ENCODE measurements at regions not wholly inside any gene's neighbourhood (a gene's known extent, or its start where the extent isn't known, plus 50 kb on each side); places are given as distances from the start of the nearest gene placed in this dataset.

GRCh38 chr2:208945719-208946256, 478.1 kb upstream of the MAP2 start:
- TF ChIP-seq, protein P1, sequence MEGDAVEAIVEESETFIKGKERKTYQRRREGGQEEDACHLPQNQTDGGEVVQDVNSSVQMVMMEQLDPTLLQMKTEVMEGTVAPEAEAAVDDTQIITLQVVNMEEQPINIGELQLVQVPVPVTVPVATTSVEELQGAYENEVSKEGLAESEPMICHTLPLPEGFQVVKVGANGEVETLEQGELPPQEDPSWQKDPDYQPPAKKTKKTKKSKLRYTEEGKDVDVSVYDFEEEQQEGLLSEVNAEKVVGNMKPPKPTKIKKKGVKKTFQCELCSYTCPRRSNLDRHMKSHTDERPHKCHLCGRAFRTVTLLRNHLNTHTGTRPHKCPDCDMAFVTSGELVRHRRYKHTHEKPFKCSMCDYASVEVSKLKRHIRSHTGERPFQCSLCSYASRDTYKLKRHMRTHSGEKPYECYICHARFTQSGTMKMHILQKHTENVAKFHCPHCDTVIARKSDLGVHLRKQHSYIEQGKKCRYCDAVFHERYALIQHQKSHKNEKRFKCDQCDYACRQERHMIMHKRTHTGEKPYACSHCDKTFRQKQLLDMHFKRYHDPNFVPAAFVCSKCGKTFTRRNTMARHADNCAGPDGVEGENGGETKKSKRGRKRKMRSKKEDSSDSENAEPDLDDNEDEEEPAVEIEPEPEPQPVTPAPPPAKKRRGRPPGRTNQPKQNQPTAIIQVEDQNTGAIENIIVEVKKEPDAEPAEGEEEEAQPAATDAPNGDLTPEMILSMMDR (IDR thresholded peaks at IDR 0.05; ENCODE audit: borderline replicate concordance, extremely low read depth, insufficient read depth), result no peak
- Histone ChIP-seq H3K4me1 (ENCODE audit: control insufficient read depth in 2 of 3, insufficient read depth in 2 of 3, low read depth in 1 of 3, low read length in 3 of 3) (peaks cover 0 to 3% (median 0%) of the 10 kb centered on the region in 3 donors), H3K27ac (ENCODE audit: low read depth in 2 of 2, low read length in 2 of 2) (no peak overlapping the region), H3K4me3 (ENCODE audit: low read length in 3 of 3) (no peak overlapping the region), H3K36me3 (ENCODE audit: control insufficient read depth in 2 of 3, insufficient read depth in 3 of 3, low read length in 3 of 3) (no peaks in the 10 kb centered on the region), H3K9ac (ENCODE audit: low read length in 3 of 3) (no peak overlapping the region), H3K9me3 (ENCODE audit: control insufficient read depth in 2 of 3, insufficient read depth in 1 of 3, low read length in 3 of 3) (no peaks in the 10 kb centered on the region), H3K27me3 (ENCODE audit: control insufficient read depth, insufficient read depth, low read length) (no peaks in the 10 kb centered on the region)
- FAIRE-seq, result no peak
- intact Hi-C loops (cut with DNase I), result no loop called here
- no peak for DNase-seq

GRCh38 chr2:208948073-208948472, 475.8 kb upstream of the MAP2 start:
- H3K9ac ChIP-seq (ENCODE audit: low read length in 3 of 3), result no peak overlapping the region
- no peaks in the 10 kb centered on the region for H3K36me3 ChIP-seq (ENCODE audit: control insufficient read depth in 2 of 3, insufficient read depth in 3 of 3, low read length in 3 of 3)
- TF ChIP-seq, protein P1 (IDR thresholded peaks at IDR 0.05; ENCODE audit: borderline replicate concordance, extremely low read depth, insufficient read depth), result no peak
- peak in 1 of 5 donors; percentile 1 for DNase-seq
- intact Hi-C loops (cut with DNase I), result no loop called here
- peaks cover 0 to 7% (median 0%) of the 10 kb centered on the region in 3 donors for H3K4me1 ChIP-seq (ENCODE audit: control insufficient read depth in 2 of 3, insufficient read depth in 2 of 3, low read depth in 1 of 3, low read length in 3 of 3)
- no peak overlapping the region for H3K4me3 ChIP-seq (ENCODE audit: low read length in 3 of 3)
- no peaks in the 10 kb centered on the region for H3K9me3 ChIP-seq (ENCODE audit: control insufficient read depth in 2 of 3, insufficient read depth in 1 of 3, low read length in 3 of 3)
- no peak overlapping the region for H3K27ac ChIP-seq (ENCODE audit: low read depth in 2 of 2, low read length in 2 of 2)
- H3K27me3 ChIP-seq (ENCODE audit: control insufficient read depth, insufficient read depth, low read length), result no peaks in the 10 kb centered on the region
- no peak for FAIRE-seq

DNA sequence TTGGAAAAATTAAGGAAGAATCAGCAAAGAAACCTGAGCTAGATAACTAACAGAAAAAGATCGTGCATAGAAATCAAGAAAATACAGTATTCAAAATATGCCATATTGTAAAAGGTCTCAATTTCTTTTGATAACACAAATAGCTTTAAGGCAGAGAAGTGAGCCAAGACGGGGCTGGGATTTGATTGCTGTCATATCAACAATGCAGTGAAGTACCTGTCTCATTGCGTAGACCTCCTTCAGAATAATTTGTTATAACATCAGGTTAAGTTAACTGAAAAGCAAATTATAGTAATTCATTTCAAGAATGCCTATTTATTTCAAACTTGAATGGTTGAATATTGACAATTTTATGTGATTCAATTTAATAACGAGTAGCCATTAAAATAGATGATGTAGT, 453.8 kb upstream of the MAP2 start:
- Histone ChIP-seq H3K4me3 (ENCODE audit: low read length in 3 of 3) (no peak overlapping the region), H3K9ac (ENCODE audit: low read length in 3 of 3) (no peak overlapping the region), H3K9me3 (ENCODE audit: control insufficient read depth in 2 of 3, insufficient read depth in 1 of 3, low read length in 3 of 3) (peaks cover 0 to 4% (median 2%) of the 10 kb centered on the region in 3 donors), H3K27ac (ENCODE audit: low read depth in 2 of 2, low read length in 2 of 2) (no peak overlapping the region), H3K27me3 (ENCODE audit: control insufficient read depth, insufficient read depth, low read length) (no peaks in the 10 kb centered on the region), H3K36me3 (ENCODE audit: control insufficient read depth in 2 of 3, insufficient read depth in 3 of 3, low read length in 3 of 3) (no peaks in the 10 kb centered on the region), H3K4me1 (ENCODE audit: control insufficient read depth in 2 of 3, insufficient read depth in 2 of 3, low read depth in 1 of 3, low read length in 3 of 3) (no peaks in the 10 kb centered on the region)
- intact Hi-C loops (cut with DNase I), result no loop called here
- TF ChIP-seq, protein P1 (IDR thresholded peaks at IDR 0.05; ENCODE audit: borderline replicate concordance, extremely low read depth, insufficient read depth), result no peak
- FAIRE-seq, result no peak
- DNase-seq, result no peak

GRCh38 chr2:208977582-208977981, 446.3 kb upstream of the MAP2 start:
- no peaks in the 10 kb centered on the region for H3K4me1 ChIP-seq (ENCODE audit: control insufficient read depth in 2 of 3, insufficient read depth in 2 of 3, low read depth in 1 of 3, low read length in 3 of 3)
- no peak overlapping the region for H3K9ac ChIP-seq (ENCODE audit: low read length in 3 of 3)
- FAIRE-seq, result no peak
- H3K9me3 ChIP-seq (ENCODE audit: control insufficient read depth in 2 of 3, insufficient read depth in 1 of 3, low read length in 3 of 3), result no peaks in the 10 kb centered on the region
- intact Hi-C loops (cut with DNase I), result no loop called here
- no peak overlapping the region for H3K27ac ChIP-seq (ENCODE audit: low read depth in 2 of 2, low read length in 2 of 2)
- H3K4me3 ChIP-seq (ENCODE audit: low read length in 3 of 3), result no peak overlapping the region
- no peak for DNase-seq
- TF ChIP-seq, protein P1 (IDR thresholded peaks at IDR 0.05; ENCODE audit: borderline replicate concordance, extremely low read depth, insufficient read depth), result no peak
- no peaks in the 10 kb centered on the region for H3K27me3 ChIP-seq (ENCODE audit: control insufficient read depth, insufficient read depth, low read length)
- H3K36me3 ChIP-seq (ENCODE audit: control insufficient read depth in 2 of 3, insufficient read depth in 3 of 3, low read length in 3 of 3), result no peaks in the 10 kb centered on the region

Data from kidney (tissue), 13 donors.